ENCODE measurements at regions not wholly inside any gene's neighbourhood (a gene's known extent, or its start where the extent isn't known, plus 50 kb on each side); places are given as distances from the start of the nearest gene placed in this dataset.
"Not testable (repeated sequence)": the region's sequence is repeated elsewhere in the genome, so short reads cannot be mapped to it uniquely, and the experiment has no call there.

DNA sequence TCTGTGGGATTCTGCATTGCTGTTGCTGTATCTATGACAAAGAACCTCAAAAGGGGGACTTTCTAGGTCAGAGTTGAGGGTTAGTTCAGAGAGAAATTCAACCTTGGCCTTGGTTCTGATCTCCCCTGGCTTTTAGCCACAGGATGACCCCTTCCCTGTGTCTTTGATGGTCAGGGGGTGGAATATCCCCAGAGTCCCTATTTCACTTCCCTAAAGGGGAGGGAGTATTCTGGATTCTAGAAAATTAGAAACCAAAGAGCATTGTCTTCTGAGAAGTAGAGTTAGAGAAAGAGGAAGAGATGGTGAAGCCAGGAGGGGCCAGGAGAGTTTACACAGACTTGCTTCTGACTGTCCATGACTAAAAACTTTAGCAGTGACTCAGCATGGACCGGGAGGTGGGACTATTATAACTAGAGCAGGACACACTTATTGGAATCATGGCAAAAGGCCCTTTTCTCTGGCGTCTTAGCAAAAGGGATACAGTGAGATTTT, 56.2 kb upstream of the LPAR1 start:
- DNase-seq (ENCODE audit: low spot score) (no peak), ATAC-seq (peak; percentile 38)

DNA sequence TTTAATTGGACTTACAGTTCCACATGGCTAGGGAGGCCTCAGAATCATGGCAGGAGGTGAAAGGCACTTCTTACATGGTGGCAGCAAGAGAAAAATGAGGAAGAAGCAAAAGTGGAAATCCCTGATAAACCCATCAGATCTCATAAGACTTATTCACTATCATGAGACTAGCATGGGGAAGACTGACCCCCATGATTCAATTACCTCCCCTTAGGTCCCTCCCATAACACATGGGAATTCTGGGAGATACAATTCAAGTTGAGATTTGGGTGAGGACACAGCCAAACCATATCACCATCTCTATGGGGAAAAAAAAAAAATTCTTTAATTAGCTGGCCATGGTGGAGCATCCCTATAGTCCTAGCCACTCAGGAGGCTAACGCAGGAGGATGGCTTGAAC, 53.9 kb upstream of the LPAR1 start:
- not testable (repeated sequence) for DNase-seq (ENCODE audit: low spot score); ATAC-seq

Measured in left lobe of liver (tissue), 2 donors.